ELR (cell line): ENCODE measurements at regions not wholly inside any gene's neighbourhood (a gene's known extent, or its start where the extent isn't known, plus 50 kb on each side); places are given as distances from the start of the nearest gene placed in this dataset.

Experiments
- DNase-seq: peaks from one replicate; pipeline ENCODE4 v3.0.0-alpha.2; 2015; ENCODE audit warnings: low read depth

- DNase-seq, result no peak
Observed at GRCh38 chr16:86443508-86444147, 66.7 kb upstream of the FOXF1 start.

DNA sequence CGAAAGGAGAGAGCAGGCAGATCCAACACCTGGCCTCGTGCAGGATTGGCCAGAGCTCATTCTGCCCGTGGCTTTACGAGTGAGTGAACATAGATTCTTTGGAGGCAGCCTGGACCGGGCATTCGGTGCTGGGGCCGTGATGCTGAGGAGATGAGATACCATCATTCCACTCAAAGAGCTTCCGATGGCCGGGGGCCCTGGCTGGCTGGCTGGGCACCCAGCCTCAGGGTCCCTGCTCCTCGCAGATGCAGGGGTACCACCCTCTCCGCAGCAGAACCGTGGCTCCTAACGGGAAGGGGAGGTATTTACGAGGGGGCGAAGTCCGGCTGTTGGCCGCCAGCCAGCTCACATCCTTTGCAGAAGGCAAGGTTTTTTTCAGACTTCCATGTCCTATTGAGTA is 66.1 kb upstream of the FOXF1 start:
- DNase-seq, result no peak

- DNase-seq, result no peak
Observed at GRCh38 chr16:86444661-86445060, 65.7 kb upstream of the FOXF1 start.

DNA sequence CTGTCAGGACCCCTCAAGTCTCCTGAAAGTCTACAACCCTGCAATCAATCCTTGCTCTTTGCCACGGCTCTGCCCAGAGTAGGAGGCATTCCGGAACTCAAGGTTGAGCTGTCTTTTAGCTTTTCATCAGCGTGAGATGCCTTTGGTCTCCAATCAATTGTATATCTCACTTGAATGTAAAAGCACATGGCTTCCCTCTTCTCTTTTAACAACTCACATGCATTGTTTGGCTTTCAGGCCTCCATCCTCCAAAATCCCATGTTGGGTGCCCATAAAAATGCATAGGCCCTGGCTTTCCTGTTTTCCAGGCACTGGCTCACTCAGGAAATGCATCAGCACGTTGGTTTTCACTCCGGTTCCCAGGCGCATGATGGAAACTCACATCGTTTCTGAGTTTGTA is 64.0 kb upstream of the FOXF1 start:
- DNase-seq, result no peak

DNA sequence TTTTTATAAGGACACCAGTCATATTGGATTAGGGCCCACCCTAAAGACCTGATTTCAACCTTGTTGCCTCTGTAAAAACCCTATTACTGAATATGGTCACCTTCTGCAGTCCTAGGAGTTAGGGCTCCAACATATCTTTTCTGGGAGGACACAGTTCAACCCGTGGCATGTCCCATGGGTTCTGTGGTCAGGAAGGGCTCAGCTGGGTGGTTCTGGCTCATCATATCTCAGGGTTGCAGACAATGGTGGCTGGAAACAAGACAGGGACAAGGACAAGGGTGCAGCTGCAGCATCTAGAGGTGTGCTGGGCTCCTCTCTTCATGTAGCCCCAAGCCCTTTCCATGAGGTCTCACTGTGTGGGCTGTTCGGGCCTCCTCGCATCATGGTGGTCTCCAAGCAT is 63.1 kb upstream of the FOXF1 start:
- no peak for DNase-seq

DNA sequence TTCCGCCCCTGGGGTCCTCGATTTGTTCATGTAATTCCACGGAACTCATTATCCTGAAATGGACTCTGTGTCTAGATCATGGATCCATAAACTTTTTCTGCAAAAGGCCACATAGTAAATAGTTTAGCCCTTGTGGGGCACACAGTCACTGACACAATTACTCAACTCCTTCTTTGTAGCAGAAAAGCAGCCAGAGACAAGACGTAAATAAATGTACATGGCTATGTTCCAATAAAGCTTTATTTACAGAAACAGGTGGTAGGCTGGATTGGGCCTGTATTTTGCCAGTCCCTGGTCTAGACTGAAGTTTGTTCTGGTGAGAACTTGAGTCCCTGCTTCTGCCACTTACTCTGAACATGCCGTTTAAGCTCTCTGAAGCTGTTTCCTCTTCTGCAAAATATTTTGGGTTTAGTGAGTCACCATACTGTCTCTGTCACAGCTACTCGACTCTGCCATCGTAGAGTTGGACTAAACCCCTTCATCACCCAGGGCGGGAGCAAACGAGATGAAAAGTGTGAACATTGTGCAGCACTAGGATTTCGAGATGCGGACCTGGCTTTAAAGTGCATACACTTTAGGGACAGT is 61.9 kb upstream of the FOXF1 start:
- no peak for DNase-seq

GRCh38 chr16:86449446-86450095 is 60.8 kb upstream of the FOXF1 start:
- no peak for DNase-seq

- no peak for DNase-seq
Observed at GRCh38 chr16:86450691-86451090, 59.6 kb upstream of the FOXF1 start.

DNA sequence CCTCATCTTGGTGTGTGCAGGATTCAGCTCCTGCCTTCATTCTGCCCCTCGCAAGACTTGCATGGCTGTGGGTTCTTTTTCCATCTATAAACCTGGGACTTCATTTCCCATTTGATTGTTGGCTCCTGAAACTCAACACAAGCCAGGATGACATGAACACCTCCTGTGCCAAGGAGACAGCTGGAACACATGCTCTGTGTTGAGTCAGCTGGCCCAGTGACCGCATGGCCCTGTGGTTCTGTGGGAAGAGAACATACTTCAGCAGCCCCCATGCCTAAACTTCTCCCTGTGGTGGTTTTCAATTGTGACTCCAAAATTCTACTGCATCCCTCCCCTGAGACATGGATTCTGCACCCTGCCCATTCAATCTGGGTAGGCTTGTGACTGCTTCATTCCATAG is 57.9 kb upstream of the FOXF1 start:
- DNase-seq, result no peak

GRCh38 chr16:86455116-86455515 is 55.2 kb upstream of the FOXF1 start:
- peak; percentile 85 for DNase-seq

- peak; percentile 22 for DNase-seq
Observed at GRCh38 chr16:86455640-86456039, 54.7 kb upstream of the FOXF1 start.

DNA sequence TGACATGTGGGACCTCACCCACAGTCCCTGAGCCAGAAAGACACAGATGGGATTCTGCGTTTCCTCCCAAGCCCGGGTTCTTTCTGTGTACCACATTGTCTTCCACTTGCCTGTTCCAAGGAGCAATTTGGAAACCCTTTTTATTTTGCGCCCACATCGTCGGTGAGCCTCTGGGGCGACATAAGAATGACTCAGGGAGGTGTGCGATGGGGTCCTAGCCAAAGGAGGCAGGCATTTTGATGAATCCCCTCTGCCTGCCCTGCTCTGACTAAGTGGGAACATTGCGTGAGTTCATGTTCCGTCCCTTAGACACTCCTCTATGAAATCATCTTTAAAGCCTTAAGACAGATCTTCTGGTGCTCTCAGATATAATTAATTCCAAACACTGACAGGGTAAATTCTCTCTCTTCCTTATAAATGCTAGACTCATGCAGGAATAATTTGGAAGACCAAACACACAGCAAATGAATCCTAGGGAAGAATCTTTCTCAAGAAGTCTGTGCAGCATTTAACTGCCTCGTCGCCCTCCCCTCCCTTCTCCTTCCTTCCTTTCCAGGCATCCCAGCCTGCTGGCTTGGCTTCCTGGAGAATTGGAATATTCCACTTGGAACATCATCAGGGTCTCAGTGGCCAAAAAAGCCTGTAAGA is 52.7 kb upstream of the FOXF1 start:
- DNase-seq, result peak; percentile 85

GRCh38 chr16:86458149-86458777 is 52.1 kb upstream of the FOXF1 start:
- DNase-seq, result no peak

- no peak for DNase-seq
Observed at GRCh38 chr16:86459266-86459665, 51.1 kb upstream of the FOXF1 start.
